ENCODE measurements at regions not wholly inside any gene's neighbourhood (a gene's known extent, or its start where the extent isn't known, plus 50 kb on each side); places are given as distances from the start of the nearest gene placed in this dataset.

DNA sequence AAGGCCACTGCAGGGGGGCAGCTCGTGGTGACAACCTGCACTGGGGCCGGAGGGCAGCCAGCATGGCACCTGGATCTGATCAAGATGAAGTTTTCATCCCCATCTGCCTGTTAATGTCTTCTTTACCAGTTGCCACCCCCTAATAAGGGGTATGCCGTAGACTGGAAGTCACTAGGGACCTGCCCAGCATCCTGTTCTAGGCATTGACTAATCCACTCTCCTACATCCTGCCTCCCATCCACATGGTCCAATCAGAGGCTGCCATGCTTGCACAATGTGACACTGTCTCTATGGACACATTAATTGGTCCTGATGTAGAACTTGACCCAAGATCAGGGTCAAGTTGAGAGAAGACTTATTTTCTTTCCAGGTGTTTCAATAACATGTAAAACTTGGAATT, 95.1 kb upstream of the LCLAT1 start:
- Histone ChIP-seq H3K27me3 (ENCODE audit: insufficient read depth, low read length) (no peaks in the 10 kb centered on the region), H4K5ac (ENCODE audit: insufficient read length, low read depth, low read length) (no peak overlapping the region), H3K9ac (ENCODE audit: extremely low read depth, insufficient read length, low read length) (no peak overlapping the region), H4K91ac (ENCODE audit: insufficient read length, low read depth, low read length) (no peak overlapping the region), H4K20me1 (ENCODE audit: control insufficient read depth, insufficient read depth, insufficient read length) (no peaks in the 10 kb centered on the region), H3K79me2 (ENCODE audit: insufficient read depth, low read length) (no peaks in the 10 kb centered on the region), H3K79me1 (ENCODE audit: insufficient read depth, low read depth, low read length, poor library complexity, severe bottlenecking) (no peaks in the 10 kb centered on the region), H3K23ac (ENCODE audit: insufficient read length, low read depth, low read length) (no peak overlapping the region), H3K4me2 (ENCODE audit: insufficient read depth, insufficient read length, low read length) (no peak overlapping the region), H3K56ac (ENCODE audit: insufficient read length, low read depth, low read length) (no peak overlapping the region), H3K4me1 (ENCODE audit: insufficient read depth, low read length) (no peaks in the 10 kb centered on the region), H2BK15ac (ENCODE audit: low read depth, low read length) (no peak overlapping the region), H2AFZ (ENCODE audit: low read length) (no peak overlapping the region), H2BK120ac (ENCODE audit: low read depth, low read length, poor library complexity, severe bottlenecking) (no peak overlapping the region), H2BK12ac (ENCODE audit: insufficient read length, low read depth, low read length) (no peak overlapping the region), H3T11ph (ENCODE audit: low read length) (no peak overlapping the region), H4K8ac (replicated peaks; ENCODE audit: insufficient read length, low read depth, low read length) (no peak overlapping the region), H3K9me3 (ENCODE audit: control insufficient read depth, low read depth, low read length) (no peaks in the 10 kb centered on the region), H3K18ac (ENCODE audit: insufficient read length, low read depth, low read length) (no peak overlapping the region), H2BK20ac (ENCODE audit: low read depth, low read length, poor library complexity, severe bottlenecking) (no peak overlapping the region), H2BK5ac (ENCODE audit: insufficient read length, low read length) (no peak overlapping the region), H3K23me2 (ENCODE audit: insufficient read length, low read depth, low read length, poor library complexity, severe bottlenecking) (no peaks in the 10 kb centered on the region), H3K27ac (ENCODE audit: insufficient read length, low read depth, low read length) (no peak overlapping the region), H2AK5ac (ENCODE audit: insufficient read length, low read length) (no peak overlapping the region), H3K14ac (ENCODE audit: insufficient read depth, low read length) (no peak overlapping the region), H3K4ac (ENCODE audit: low read depth, low read length) (no peak overlapping the region)
- TF ChIP-seq, protein P1, sequence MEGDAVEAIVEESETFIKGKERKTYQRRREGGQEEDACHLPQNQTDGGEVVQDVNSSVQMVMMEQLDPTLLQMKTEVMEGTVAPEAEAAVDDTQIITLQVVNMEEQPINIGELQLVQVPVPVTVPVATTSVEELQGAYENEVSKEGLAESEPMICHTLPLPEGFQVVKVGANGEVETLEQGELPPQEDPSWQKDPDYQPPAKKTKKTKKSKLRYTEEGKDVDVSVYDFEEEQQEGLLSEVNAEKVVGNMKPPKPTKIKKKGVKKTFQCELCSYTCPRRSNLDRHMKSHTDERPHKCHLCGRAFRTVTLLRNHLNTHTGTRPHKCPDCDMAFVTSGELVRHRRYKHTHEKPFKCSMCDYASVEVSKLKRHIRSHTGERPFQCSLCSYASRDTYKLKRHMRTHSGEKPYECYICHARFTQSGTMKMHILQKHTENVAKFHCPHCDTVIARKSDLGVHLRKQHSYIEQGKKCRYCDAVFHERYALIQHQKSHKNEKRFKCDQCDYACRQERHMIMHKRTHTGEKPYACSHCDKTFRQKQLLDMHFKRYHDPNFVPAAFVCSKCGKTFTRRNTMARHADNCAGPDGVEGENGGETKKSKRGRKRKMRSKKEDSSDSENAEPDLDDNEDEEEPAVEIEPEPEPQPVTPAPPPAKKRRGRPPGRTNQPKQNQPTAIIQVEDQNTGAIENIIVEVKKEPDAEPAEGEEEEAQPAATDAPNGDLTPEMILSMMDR (conservative IDR thresholded peaks at IDR 0.05), result no peak
- no CpG with 5 or more reads among the region's 3 CpGs for WGBS (ENCODE audit: extremely low coverage, insufficient read length, low lambda C conversion rate)
- peaks cover 8 to 12% of the 10 kb centered on the region in 2 experiments; a peak in 3 of 4 replicates for H3K4me1 Mint-ChIP-seq
- H3K27me3 Mint-ChIP-seq (ENCODE audit: low read depth), result no peaks in the 10 kb centered on the region; the same call in none of the 2 replicates
- H3K9me3 Mint-ChIP-seq, result no peaks in the 10 kb centered on the region
- H3K4me3 Mint-ChIP-seq, result no peak overlapping the region
- H3K27ac Mint-ChIP-seq, result no peak overlapping the region
- no peak for DNase-seq
- no peaks in the 10 kb centered on the region; a peak in 1 of 7 replicates for H3K36me3 Mint-ChIP-seq (ENCODE audit: insufficient read depth in 1 of 3, low read depth in 3 of 3)
